WTC11 (cell line): ENCODE measurements at regions not wholly inside any gene's neighbourhood (a gene's known extent, or its start where the extent isn't known, plus 50 kb on each side); places are given as distances from the start of the nearest gene placed in this dataset.

Experiments
- ATAC-seq: fragments of 200-7000 bp; cut with Tn5 transposase; 2 replicates; pipeline ENCODE4 v1.10.0; 2021; ENCODE audit warnings: mild to moderate bottlenecking, moderate library complexity
- CTCF ChIA-PET: fragments of 300-600 bp; sonication (Branson Sonifier 250); formaldehyde crosslinking; loops from one replicate; lab custom pipeline; 2021; ENCODE audit warnings: antibody characterized with exemption; lab: Charles Lee
- POLR2A ChIA-PET: fragments of 350-600 bp; sonication (Branson Sonifier 250); formaldehyde crosslinking; loops from one replicate; lab custom pipeline; 2021; ENCODE audit warnings: antibody characterized with exemption; lab: Charles Lee
- DNase-seq: peaks from one replicate; pipeline ENCODE4 v3.0.0; 2021; ENCODE audit warnings: low spot score
- H3K27ac Mint-ChIP-seq: 2 replicates; pipeline ENCODE4 v1.8.0; 2021; ENCODE audit warnings: mixed read lengths
- H3K27me3 Mint-ChIP-seq: 2 replicates; pipeline ENCODE4 v1.8.0; 2021; ENCODE audit warnings: low read depth, mild to moderate bottlenecking, moderate library complexity, mixed read lengths
- H3K36me3 Mint-ChIP-seq: 2 replicates; pipeline ENCODE4 v1.8.0; 2021; ENCODE audit warnings: mixed read lengths
- H3K4me1 Mint-ChIP-seq: 2 replicates; pipeline ENCODE4 v1.8.0; 2022; ENCODE audit warnings: mixed read lengths
- H3K4me3 Mint-ChIP-seq: 2 replicates; pipeline ENCODE4 v1.8.0; 2021; ENCODE audit warnings: mild to moderate bottlenecking, moderate library complexity, mixed read lengths
- H3K9me3 Mint-ChIP-seq: 2 replicates; pipeline ENCODE4 v1.8.0; 2021; ENCODE audit warnings: mixed read lengths
- CREB1 ChIP-seq: sonication (generic); formaldehyde crosslinking; IDR thresholded peaks from 2 replicates; pipeline ENCODE4 v1.8.0; 2023; ENCODE audit warnings: mild to moderate bottlenecking, missing genetic modification reagents
- FOXK1 ChIP-seq: sonication (generic); formaldehyde crosslinking; IDR thresholded peaks from 2 replicates; pipeline ENCODE4 v1.8.0; 2022; ENCODE audit warnings: mild to moderate bottlenecking, moderate library complexity, missing genetic modification reagents
- FOXP1 ChIP-seq: sonication (generic); formaldehyde crosslinking; IDR thresholded peaks from 2 replicates; pipeline ENCODE4 v1.8.0; 2022; ENCODE audit warnings: missing genetic modification reagents, mild to moderate bottlenecking, moderate library complexity, borderline replicate concordance
- GRHL2 ChIP-seq: fragments of 250-450 bp; sonication (Bioruptor Pico); IDR thresholded peaks from 2 replicates; pipeline ENCODE4 v1.8.0; 2022; ENCODE audit warnings: mild to moderate bottlenecking, moderate library complexity; ENCODE audit not compliant: insufficient replicate concordance, severe bottlenecking
- GTF2I ChIP-seq: fragments of 250-450 bp; sonication (Bioruptor Pico); conservative IDR thresholded peaks from 2 replicates; pipeline ENCODE4 v1.4.0; 2021; ENCODE audit warnings: mild to moderate bottlenecking
- HMGA2 ChIP-seq: fragments of 250-450 bp; sonication (Bioruptor Pico); IDR thresholded peaks from 2 replicates; pipeline ENCODE4 v1.4.0; 2021; ENCODE audit warnings: mild to moderate bottlenecking, moderate library complexity
- IRF2 ChIP-seq: sonication (generic); formaldehyde crosslinking; IDR thresholded peaks from 2 replicates; pipeline ENCODE4 v1.8.0; 2022; ENCODE audit warnings: low read depth, missing genetic modification reagents, borderline replicate concordance
- NFYB ChIP-seq: sonication (generic); formaldehyde crosslinking; conservative IDR thresholded peaks from 2 replicates; pipeline ENCODE4 v1.8.0; 2022; ENCODE audit warnings: low read depth, missing genetic modification reagents
- PRRX2 ChIP-seq: fragments of 250-450 bp; sonication (Bioruptor Pico); IDR thresholded peaks from 2 replicates; pipeline ENCODE4 v1.8.0; 2021; ENCODE audit warnings: mild to moderate bottlenecking
- ZNF138 ChIP-seq: sonication (generic); formaldehyde crosslinking; conservative IDR thresholded peaks from 2 replicates; pipeline ENCODE4 v1.8.1; 2022; ENCODE audit warnings: mild to moderate bottlenecking, moderate library complexity, missing genetic modification reagents
- ZNF232 ChIP-seq: sonication (generic); formaldehyde crosslinking; IDR thresholded peaks from 2 replicates; pipeline ENCODE4 v1.8.0; 2022; ENCODE audit warnings: mild to moderate bottlenecking, missing genetic modification reagents
- ZNF416 ChIP-seq: fragments of 250-450 bp; sonication (Bioruptor Pico); IDR thresholded peaks from 2 replicates; pipeline ENCODE4 v1.9.0; 2021; ENCODE audit warnings: mild to moderate bottlenecking, inconsistent platforms
- ZNF671 ChIP-seq: fragments of 250-450 bp; sonication (Bioruptor Pico); IDR thresholded peaks from 2 replicates; pipeline ENCODE4 v1.8.0; 2021; ENCODE audit warnings: mild to moderate bottlenecking
- TF ChIP-seq, protein P1 (sequence below): sonication (generic); formaldehyde crosslinking; IDR thresholded peaks from 2 replicates; pipeline ENCODE4 v1.8.1; 2023; ENCODE audit warnings: mild to moderate bottlenecking, missing genetic modification reagents, borderline replicate concordance
- TF ChIP-seq, protein P2 (sequence below): fragments of 200-600 bp; IDR thresholded peaks from 2 replicates; pipeline ENCODE4 v1.8.0; 2022; ENCODE audit warnings: antibody characterized with exemption
- TF ChIP-seq, protein P3 (sequence below): sonication (generic); formaldehyde crosslinking; IDR thresholded peaks from 2 replicates; pipeline ENCODE4 v1.8.1; 2023; ENCODE audit warnings: mild to moderate bottlenecking, missing genetic modification reagents

DNA sequence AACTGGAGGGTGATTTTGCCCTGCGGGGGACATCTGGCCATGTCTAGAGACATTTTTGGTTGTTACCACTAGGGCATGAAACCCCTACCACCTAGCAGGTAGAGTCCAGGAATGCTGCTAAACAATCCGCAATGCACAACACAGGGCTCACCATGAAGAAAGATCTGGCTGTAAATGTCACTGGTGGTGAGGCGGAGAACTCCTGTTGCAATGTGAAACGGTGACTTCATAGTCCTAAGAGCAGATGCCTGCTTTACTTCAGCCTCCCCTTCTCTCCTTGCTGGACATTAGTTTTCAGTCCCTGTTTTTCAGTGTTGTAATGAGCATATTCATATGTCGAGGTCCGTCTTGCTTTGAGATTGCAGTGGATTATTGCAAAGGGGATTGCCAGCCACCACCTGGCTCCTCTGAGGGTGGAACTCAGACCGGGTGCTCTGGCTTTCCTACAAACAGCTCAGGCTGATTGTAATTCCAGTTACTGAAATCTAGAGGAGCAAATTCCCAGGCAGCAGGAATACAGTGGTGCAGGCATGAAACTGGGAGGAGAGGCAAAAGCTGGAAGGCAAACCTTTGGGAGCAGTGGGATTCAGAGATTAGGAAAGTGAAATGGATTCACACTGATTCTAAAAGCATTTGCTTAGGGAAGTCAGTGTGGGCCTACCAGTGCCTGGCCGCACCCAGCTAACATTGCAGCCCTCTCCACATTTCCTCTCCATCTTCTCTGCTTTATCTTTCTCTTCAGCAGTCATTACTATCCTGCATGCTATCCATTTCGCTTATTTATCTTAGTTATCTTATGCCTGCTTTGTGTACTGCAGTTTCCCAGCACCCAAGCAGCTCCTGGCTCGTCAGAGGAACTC lies 76.1 kb upstream of the PCDH8 start (continued):
- TF ChIP-seq, protein P1, sequence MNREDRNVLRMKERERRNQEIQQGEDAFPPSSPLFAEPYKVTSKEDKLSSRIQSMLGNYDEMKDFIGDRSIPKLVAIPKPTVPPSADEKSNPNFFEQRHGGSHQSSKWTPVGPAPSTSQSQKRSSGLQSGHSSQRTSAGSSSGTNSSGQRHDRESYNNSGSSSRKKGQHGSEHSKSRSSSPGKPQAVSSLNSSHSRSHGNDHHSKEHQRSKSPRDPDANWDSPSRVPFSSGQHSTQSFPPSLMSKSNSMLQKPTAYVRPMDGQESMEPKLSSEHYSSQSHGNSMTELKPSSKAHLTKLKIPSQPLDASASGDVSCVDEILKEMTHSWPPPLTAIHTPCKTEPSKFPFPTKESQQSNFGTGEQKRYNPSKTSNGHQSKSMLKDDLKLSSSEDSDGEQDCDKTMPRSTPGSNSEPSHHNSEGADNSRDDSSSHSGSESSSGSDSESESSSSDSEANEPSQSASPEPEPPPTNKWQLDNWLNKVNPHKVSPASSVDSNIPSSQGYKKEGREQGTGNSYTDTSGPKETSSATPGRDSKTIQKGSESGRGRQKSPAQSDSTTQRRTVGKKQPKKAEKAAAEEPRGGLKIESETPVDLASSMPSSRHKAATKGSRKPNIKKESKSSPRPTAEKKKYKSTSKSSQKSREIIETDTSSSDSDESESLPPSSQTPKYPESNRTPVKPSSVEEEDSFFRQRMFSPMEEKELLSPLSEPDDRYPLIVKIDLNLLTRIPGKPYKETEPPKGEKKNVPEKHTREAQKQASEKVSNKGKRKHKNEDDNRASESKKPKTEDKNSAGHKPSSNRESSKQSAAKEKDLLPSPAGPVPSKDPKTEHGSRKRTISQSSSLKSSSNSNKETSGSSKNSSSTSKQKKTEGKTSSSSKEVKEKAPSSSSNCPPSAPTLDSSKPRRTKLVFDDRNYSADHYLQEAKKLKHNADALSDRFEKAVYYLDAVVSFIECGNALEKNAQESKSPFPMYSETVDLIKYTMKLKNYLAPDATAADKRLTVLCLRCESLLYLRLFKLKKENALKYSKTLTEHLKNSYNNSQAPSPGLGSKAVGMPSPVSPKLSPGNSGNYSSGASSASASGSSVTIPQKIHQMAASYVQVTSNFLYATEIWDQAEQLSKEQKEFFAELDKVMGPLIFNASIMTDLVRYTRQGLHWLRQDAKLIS (CRISPR knock-in tag), result no peak

DNA sequence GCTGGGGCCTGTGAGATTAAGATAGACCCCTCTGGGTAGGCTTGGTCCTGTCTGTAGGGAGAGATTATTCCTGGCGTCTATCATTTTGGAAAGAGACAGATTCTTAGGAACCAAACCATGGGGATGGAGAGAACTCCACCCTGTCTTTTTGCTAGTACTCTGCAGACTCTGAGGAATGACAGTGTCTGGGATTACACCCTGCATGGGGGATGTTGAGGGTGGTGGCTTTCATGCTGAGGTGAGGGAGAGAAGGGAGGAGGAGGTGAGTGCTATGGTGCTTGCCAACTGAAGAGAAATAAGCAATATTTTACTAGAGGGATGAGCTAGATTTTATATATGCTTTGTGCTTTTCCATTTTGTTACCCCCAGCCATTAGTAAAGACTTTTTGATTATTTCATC lies 74.5 kb upstream of the PCDH8 start:
- no peak overlapping the region for H3K4me3 Mint-ChIP-seq
- POLR2A ChIA-PET, result no interaction called here
- ATAC-seq (no peak), DNase-seq (no peak)
- TF ChIP-seq CREB1 (CRISPR knock-in tag), result no peak
- peaks cover 8% of the 10 kb centered on the region for H3K9me3 Mint-ChIP-seq
- no peaks in the 10 kb centered on the region for H3K36me3 Mint-ChIP-seq
- H3K27ac Mint-ChIP-seq, result no peak overlapping the region
- H3K4me1 Mint-ChIP-seq, result peaks cover 13% of the 10 kb centered on the region
- peaks cover 10% of the 10 kb centered on the region for H3K27me3 Mint-ChIP-seq
- CTCF ChIA-PET, result no interaction called here

DNA sequence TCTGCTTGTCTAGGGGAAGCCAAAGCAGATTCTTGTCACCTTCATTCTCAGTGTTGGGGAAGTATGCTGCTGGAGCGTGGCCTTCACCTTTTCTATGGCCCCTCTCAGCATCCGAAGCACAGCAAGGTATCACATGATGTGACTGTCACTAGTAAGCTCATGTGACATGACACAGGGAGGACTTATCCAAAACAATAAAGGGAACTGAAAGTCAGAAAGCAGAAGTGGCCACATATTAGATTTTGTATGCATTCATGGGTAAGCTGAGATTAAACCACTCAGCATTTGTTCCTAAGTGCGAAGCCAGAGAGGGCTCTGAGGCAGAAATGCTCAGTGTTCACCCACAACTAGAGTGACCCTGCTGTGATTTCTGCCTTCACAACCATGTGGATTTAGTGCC lies 72.8 kb upstream of the PCDH8 start:
- ChIA-PET CTCF (interaction anchor here (0.9 kb wide), 1 partner anchor 47 kb away, joined by 3 read pairs; no protein-coding TSS in a partner anchor), POLR2A (no interaction called here)
- Mint-ChIP-seq H3K27me3 (peaks cover 5% of the 10 kb centered on the region; the same call in 1 of the 2 replicates), H3K4me1 (peaks cover 13% of the 10 kb centered on the region), H3K9me3 (peaks cover 15% of the 10 kb centered on the region), H3K27ac (no peak overlapping the region), H3K4me3 (no peak overlapping the region), H3K36me3 (peaks cover 5% of the 10 kb centered on the region)
- DNase-seq (no peak), ATAC-seq (no peak)
- TF ChIP-seq, protein P2, sequence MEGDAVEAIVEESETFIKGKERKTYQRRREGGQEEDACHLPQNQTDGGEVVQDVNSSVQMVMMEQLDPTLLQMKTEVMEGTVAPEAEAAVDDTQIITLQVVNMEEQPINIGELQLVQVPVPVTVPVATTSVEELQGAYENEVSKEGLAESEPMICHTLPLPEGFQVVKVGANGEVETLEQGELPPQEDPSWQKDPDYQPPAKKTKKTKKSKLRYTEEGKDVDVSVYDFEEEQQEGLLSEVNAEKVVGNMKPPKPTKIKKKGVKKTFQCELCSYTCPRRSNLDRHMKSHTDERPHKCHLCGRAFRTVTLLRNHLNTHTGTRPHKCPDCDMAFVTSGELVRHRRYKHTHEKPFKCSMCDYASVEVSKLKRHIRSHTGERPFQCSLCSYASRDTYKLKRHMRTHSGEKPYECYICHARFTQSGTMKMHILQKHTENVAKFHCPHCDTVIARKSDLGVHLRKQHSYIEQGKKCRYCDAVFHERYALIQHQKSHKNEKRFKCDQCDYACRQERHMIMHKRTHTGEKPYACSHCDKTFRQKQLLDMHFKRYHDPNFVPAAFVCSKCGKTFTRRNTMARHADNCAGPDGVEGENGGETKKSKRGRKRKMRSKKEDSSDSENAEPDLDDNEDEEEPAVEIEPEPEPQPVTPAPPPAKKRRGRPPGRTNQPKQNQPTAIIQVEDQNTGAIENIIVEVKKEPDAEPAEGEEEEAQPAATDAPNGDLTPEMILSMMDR, result no peak
- TF ChIP-seq IRF2 (CRISPR knock-in tag), result no peak
- no peak for TF ChIP-seq ZNF416
- no peak for TF ChIP-seq NFYB (CRISPR knock-in tag)
- TF ChIP-seq FOXP1 (CRISPR knock-in tag), result no peak
- TF ChIP-seq GTF2I (CRISPR knock-in tag), result no peak
- no peak for TF ChIP-seq PRRX2
- TF ChIP-seq, protein P3, sequence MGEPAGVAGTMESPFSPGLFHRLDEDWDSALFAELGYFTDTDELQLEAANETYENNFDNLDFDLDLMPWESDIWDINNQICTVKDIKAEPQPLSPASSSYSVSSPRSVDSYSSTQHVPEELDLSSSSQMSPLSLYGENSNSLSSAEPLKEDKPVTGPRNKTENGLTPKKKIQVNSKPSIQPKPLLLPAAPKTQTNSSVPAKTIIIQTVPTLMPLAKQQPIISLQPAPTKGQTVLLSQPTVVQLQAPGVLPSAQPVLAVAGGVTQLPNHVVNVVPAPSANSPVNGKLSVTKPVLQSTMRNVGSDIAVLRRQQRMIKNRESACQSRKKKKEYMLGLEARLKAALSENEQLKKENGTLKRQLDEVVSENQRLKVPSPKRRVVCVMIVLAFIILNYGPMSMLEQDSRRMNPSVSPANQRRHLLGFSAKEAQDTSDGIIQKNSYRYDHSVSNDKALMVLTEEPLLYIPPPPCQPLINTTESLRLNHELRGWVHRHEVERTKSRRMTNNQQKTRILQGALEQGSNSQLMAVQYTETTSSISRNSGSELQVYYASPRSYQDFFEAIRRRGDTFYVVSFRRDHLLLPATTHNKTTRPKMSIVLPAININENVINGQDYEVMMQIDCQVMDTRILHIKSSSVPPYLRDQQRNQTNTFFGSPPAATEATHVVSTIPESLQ, result no peak
- no peak for TF ChIP-seq ZNF671 (CRISPR knock-in tag)
- no peak for TF ChIP-seq FOXK1
- TF ChIP-seq HMGA2 (CRISPR knock-in tag), result no peak
- no peak for TF ChIP-seq ZNF138 (CRISPR knock-in tag)
- no peak for TF ChIP-seq ZNF232
- no peak for TF ChIP-seq GRHL2 (CRISPR knock-in tag)
